ENCODE measurements at regions not wholly inside any gene's neighbourhood (a gene's known extent, or its start where the extent isn't known, plus 50 kb on each side); places are given as distances from the start of the nearest gene placed in this dataset.
"Not testable (repeated sequence)": the region's sequence is repeated elsewhere in the genome, so short reads cannot be mapped to it uniquely, and the experiment has no call there.

DNA sequence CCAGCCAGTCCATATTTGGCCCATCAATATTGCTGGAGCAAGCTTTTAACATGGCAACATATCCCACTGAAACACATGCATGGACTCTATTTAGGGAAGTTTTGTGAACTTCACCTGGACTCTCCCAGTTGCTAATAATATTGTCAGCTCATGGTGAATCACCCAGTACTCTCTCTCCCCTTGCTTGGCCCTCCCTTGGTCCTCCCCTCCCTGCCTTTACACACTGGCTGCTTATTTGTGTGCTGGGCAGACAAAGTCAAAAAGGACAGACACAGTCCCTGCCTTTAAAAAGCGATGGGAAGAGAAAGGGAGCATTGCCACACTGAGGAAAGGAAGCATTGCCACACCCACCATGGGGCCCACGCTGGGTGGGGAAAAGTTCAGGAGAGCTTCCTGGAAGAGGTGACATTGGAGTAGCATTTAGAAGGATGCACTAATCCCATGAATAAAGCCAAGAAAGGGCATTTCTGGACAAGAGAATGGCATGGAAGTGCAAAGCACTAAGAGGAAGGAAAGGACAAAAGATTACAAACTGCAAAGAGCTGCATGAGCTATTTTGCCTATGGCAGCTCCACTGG is 143.4 kb upstream of the EXOC2 start:
- no peak for DNase-seq

DNA sequence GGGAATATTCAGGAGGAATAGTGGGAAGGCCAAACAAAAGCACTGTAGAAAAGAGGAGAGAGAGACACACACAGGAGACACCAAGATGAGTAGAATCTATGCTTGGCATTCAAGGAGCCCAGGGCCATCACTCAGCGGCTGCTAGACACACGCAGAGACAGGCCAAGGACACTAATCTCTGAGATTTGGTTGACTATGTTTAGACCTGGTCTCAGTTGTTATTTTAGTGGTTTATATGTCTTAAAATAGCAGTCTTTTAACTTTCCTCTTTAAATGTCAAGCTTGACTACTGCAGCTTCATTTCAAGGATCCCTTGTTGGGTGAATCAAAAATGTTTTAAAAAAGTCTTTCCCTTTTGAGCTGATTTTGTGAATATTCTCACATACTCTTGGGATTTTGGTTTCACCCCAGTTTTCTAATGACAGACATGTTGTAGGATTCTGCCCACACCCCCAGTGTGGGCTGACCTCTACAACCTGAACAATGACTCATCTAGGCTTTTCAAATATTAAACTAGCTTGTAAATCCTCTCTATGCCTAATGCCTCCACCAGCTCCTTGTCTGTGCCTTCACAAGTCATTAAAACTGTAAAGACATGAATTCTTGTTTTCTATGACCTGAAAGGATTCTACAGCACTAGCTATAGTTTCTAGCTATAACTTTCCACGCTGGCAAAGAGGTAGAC is 142.7 kb upstream of the EXOC2 start:
- DNase-seq: no peak

DNA sequence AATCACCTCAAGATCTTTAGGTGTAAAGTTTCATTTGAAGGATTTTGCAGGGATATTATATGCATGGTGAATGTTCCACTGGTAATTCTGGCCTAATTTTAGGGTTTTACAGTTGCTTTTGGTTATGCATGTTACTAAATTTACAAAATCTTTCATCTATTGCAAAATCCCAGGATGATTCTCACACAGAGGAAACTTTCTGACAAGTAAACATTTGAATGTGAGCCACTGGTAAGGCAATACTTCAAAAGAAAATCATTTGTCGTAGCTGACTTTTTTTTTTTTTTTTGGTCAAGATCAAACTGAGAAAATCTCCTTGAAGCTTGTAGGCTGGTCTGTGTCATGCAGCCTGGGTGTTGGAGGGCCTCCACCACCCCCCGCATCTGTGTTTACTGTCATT is 141.9 kb upstream of the EXOC2 start:
- DNase-seq: no peak

DNA sequence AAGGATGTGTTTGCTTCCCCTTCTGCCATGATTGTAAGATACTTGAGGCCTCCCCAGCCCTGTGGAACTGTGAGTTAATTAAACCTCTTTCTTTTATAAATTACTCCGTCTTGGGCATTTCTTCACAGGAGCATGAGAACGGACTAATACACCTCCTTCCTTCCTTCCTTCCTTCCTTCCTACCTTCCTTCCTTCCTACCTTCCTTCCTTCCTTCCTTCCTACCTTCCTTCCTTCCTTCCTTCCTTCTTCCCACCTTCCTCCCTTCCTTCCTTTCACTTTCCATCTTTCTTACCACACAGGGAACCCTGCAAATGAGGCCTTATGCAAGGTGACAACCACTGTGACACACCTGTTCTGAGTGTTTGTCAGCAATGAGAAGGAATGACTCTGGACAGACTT is 141.3 kb upstream of the EXOC2 start:
- DNase-seq: no peak

DNA sequence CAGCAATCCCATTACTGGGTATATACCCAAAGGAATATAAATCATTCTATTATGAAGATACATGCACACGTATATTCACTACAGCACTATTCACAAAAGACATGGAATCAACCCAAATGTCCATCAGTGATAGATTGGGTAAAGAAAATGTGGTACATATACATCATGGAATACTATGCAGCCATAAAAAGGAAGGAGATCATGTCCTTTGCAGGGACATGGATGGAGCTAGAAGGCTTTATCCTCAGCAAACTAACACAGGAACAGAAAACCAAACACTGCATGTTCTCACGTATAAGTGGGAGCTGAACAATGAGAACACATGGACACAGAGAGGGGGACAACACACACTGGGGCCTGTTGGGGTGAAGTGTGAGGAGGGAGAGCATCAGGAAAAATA is 139.9 kb upstream of the EXOC2 start:
- DNase-seq: not testable (repeated sequence)

DNA sequence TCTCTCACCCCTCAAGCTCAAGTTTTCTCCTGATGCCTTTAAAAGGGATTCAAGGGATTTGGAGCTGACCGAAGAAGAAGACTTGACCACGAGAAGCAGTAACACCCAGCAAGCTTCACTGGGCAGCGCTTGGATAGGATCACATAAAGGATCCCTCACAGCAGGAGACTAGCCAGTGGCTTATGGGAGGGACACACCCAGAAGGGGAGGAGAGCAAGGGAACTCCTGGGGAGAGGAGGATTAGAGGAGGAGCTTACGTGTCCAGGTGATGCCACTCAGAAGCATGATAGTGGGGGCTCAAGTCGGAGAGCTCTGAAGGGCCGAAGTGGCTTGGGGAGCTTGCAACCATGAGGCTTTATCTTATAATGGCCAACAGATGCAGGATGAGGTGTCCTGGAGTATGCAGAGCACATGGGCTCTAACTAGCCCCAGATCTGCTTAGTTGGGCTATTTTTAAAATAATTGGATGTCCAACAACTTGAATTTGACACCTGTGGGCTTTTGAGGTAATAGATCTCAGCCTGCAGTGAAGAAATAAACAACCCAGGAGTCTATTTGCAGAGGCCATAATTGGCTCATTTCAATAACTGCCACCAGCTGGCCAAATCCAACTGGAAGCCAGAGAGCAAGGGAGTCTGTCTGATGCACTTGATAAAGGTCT is 137.9 kb upstream of the EXOC2 start:
- DNase-seq: no peak

DNA sequence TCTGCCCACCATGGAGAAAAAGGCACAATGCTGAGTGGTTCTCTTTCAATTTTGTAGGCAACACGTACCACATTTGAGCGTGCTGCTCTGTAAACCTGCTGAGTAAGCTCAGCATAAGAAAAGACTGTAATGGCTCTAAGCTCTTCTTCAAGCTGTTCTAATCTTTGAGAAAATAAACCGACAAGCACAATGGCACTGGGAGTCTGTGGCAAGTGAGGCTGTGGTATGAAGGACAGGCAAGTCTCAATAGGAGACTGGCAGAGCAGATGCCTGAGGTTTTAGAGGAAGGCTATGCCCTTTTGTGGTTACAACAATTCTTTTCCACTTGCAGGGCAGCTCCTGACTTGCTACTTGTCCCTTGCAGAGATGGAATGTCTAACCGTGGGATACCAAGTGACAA is 136.7 kb upstream of the EXOC2 start:
- DNase-seq: no peak

DNA sequence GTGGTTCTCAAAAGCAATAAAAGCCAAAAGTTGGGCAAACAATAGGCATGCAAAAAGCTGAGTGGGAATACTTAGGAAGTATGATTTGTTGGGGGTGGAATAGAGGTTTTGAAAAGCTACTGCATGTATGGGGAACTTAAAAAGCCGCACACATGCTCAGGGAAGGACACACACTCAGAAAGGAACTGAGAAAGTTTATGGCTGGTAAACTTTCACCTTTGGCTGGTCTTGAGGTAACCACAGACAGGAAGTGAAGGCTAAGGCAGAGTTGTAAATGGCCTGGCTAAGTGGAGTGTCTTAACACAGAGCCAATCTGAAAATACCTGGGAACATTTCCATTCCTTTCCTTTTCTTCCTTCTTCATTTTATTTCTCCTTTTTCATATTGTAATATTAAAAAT is 134.5 kb upstream of the EXOC2 start:
- DNase-seq: peak; percentile 1 to 16

DNA sequence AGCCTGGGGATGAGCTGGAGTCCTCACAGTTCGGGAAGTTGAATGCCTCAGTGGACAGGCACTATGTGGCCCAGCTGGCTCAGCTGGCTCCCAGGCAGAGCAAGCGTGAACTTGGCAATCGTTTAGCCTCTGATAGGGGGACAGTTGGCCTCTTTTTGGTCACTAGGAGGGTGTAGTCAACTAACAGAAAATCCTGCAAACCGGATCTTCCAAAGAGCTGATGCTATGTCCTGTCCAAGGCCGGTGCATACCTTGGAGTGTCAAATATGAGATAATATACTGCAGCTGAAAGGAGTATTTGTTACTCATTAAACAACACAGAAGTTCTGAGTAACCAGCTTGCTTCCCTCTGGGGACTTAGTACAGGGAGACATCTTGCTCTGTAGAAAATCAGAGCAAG is 126.2 kb upstream of the EXOC2 start:
- no peak for DNase-seq

DNA sequence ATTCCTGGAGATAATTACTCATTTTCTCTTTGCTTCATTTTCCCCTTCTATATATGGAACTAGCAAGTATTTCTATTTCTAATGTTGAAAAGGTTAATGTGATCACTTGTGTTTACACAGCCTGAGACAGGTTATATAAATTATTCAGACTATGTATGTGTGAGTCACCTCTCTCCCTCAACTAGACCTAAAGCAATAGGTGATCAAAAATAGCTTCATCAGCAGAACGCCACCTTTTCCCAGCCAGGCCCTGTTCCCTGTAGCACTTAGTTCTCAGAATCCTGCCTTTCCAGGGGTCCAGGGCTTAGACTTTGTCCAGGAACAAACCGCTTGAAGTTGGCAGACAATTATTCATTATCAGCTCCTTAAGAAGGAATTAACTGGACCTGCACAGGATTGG is 125.3 kb upstream of the EXOC2 start:
- DNase-seq: no peak

DNA sequence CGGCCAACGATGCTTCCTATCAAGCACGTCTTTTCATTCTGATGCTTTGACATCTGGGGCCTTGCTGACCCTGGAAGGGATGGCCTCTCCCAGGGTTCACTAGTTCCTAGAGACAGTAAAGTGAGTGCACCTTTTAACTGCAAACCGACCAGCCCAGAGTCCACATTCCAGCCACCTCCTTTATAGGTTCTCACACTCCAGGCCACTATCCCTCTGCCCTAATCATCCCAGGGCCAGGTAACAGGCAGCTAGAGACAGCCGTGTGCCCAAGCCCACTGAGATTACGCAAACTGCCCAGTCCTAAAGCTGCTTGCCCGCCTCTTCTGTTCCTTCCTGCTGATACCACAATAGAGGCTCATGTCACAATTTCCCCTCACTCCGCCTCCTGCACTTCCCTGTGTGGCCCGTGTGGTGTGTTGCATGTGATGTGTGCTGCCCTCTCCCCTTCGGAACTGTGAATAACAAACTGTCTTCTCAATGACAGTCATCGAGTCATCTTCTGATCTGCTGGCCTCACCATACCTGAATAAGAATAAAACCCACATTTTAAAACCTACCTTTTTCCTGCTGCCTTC is 123.7 kb upstream of the EXOC2 start:
- DNase-seq: peak; percentile 84

DNA sequence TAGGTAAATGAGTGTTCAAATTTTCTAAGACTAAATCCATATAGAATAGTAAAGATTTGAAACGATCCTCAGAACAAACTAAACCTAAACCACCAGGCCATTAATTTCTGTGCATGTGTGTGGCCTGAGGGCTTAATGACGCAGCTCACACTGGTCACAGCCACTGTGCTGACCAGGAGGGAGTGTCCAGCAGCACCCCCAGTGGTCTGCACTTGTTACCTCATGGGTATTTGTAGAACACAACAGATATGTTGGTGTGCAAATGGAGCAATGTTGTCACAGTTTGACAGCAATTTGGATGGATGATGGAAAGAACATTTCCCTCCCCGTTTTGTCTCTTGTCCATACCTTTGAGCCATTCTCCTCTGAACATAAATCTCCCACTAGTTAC is 122.4 kb upstream of the EXOC2 start:
- no peak for DNase-seq

DNA sequence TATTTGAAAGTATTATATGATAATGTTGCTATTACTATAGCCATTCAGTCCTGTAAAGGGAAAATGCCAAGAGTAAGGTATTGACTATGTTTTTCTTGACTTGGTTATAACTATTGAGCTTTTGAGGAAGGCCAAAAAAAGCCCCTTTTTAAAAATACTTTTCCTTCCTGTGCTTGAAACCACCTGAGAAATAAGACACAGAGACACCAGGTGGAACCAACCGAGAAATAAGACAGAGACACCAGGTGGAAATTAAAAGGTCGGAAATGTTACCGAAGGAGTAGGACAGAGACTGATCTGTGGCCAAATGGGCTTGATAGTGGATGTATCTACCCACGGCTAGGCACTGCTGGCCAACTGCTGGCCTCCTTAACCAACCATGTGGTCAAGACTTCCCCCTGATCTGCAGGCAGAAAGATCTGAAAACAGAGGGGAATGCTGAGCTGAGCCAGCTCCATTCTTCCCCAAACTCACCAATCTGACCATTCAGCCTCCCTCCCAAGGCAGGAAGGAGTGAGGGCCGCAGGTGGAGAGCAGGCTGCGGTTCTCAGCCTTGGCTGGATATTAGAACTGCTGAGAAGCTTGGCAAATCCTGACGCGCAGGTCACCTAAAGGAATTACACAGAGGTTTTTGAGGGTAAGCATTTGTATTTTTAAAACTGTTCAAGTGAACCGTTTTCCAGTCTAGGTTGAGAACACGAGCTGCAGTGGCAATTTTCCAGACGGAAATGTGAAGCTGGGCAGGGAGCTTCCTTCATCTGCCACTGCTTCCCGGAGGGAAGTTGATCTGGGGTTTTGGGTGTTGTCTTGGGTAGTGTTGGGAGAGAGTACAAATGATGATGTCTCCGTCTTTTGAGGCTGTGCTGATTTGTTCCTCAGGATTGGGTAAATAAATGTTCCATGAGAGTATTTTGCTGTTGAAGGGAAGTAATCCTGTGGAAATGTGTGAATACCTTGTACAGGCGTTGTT is 121.7 kb upstream of the EXOC2 start:
- no peak for DNase-seq

DNA sequence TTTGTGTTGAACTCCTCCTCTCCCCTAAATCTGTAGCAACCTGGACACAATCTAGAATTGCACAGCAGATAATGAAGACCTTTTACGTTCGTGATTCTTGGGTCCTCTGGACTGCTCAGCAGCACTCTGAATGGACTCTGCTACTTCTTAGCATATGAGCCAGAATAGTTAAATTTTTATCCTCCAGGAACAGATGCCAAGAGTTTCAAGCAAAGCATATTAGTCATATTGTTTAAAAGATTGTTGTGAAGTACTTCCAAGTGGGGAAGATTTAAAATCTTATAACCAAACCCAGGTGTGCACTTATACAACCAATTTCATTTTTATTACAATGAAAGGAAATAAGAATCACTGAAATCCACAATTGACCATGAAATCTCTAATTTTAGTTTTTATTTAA is 118.9 kb upstream of the EXOC2 start:
- DNase-seq: no peak

DNA sequence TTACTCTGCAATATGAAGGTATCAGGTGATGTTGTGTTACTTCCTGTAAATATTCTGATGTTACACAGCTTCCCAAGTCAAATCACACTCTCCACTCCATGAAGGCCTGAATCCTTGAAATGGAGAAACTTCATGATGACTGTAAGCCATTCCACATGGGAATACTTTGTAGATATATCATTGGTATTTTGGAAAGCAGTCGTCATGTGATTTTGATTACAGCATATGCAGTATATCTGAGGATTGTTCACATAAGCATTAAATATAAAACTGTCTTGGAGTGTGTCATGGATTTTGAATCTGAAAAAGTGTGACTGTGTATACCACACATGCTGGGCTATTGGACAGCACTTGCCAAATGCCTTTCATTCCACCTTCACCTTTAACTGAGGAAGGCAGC is 118.3 kb upstream of the EXOC2 start:
- DNase-seq: no peak

DNA sequence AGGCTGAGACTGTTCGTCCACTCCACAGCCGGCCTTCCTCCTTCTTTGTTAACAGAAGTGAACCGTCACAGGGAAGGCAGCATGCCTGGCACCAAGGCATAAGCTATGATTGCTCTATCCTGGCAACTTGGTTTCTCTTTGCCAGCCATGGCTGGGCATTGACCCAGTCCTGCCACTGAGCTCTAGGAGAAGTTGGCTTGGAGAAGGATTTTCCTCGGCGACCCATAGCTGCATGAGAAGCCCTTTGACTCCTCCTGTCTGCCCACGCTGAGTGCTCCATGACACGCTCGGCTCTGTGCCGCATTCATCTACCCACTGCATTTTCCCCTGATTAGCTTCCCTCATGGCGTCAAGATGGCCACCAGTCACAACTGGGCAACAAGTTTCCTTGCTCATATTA is 111.8 kb upstream of the EXOC2 start:
- DNase-seq: no peak

DNA sequence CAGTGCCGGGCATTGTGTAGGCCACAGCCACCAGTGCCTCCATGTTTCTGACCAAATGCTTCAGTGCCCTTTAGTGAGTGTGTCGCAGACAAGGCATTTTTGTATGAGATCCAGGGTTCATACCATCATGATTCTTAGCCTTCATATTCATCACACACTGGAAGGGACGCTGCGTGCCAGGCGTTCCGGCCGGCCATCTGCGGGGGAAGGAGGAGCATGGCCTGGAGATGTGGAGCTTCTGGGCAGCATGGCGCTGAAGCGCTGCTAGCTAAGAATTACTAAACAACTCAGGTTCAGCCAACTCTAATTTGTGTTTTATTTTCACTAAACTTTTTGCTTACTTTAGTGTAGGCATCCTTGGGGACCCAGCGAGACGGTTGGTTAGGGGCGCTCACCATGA is 111.4 kb upstream of the EXOC2 start:
- no peak for DNase-seq

DNA sequence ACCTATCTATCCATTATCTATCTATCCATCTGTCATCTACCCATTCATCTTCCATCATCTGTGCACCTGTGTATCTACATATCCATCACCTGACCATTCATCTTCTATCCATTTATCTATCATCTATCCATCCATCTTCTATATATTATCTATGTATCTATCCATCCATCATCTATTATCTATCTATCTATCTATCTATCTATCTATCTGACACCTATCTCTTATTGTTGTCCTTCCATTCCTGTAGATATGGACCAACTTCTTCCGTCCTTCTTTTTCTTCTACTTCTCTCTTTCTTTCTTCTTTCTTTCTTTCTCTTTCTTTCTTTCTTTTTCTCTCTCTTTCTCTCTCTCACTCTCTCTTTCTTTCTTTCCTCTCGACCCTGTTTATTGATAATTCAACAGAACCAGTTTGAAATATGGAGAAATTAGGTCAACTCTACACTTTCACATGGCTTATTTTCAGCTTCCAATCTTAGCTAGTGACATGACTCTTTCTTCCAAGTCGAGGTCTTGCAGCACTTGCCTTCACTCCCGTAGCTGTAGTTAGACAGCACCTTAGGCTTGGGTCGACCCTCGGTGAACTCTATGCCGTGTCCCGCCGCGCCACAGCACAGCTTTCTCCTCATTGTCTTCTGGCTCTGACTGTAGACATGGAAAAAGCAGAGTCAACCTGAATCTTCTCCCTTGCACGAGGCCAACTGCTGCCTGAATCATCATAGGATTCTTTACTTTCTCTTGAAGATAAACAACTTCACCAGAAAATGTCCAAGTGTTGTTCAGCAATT is 110.4 kb upstream of the EXOC2 start:
- DNase-seq: no peak

DNA sequence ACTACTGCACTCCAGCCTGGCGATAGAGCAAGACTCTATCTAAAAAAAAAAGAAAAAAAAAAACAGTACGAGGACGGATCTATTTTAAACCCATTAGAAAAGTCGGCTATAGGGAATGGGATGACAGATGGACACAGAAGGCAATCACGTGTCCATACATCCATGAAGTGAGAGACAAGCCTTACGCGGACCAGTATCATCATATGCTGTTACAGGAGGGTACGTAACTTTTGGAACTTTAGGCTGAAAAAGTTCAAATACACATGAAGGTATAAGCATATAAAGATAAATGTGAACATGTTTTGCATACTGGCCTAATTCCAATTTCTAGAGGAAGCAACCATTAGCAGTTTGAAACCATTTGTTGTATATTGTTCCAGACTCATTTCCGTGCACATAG is 109.8 kb upstream of the EXOC2 start:
- no peak for DNase-seq

DNA sequence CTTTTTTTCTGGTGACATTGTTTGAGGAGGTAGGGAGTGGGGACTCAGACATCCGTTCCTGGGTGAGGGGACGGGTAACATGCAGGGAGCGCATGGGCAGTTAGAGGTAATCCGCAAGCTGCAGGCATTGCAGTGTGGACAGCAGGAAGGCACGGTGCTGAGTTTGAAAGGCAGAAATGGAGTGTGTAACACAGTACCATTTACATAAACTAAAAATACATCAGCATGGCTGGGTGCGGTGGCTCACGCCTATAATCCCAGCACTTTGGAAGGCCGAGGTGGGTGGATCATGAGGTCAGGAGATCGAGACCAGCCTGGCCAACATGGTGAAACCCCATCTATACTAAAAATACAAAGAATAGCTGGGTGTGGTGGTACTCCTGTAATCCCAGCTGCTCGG is 109.3 kb upstream of the EXOC2 start:
- not testable (repeated sequence) for DNase-seq

DNA sequence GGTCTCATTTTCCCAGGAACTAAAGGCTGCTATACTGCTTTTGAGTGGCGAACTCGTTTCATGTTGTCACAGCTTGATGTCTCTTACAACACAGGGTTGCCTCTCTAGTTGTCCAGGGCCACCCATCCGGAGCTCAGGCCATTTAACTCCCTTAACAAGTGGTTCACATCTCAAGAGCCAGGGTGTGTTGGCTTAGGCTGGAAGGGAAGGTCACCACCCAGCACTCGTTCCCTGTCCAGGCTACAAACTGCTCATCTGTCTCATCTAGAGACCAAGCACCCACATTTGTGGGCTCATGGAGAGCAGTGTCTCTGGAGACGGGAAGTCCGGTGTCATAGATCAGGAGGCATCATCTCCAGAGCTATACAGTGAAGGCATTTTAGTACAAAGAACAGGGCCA is 106.8 kb upstream of the EXOC2 start:
- DNase-seq: no peak

DNA sequence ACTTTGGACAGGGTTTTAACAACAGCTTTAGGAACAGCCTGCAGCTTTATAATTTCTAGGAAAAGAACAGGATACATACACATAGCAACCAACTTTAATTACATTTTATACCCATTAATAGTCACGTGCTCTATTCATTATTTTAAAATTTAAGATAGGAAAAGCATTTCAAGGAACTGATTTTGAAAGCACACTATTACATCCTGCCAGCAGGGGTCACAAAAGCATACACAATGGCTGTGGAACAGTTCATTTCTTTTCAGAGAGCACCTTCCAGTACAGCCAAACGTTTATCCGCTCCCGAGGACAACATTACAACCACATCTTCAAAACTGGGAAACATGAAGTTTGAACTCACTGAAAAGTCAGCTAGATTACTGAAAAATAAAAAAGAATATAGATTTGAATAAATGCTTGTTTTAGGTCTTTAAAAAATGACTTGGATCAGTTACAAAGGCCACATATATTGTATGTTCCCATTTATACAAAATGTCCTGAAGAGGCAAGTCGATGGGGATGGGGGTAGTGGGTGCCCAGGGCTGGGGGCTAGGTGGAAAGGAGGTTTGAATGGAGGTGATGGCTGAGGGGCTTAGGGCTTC is 104.6 kb upstream of the EXOC2 start:
- peak; percentile 55 to 59 for DNase-seq

Measured in inflammatory macrophage (primary cell).